ENCODE measurements at regions not wholly inside any gene's neighbourhood (a gene's known extent, or its start where the extent isn't known, plus 50 kb on each side); places are given as distances from the start of the nearest gene placed in this dataset.

- H3K9me3 ChIP-seq (ENCODE audit: control insufficient read depth in 1 of 2, insufficient read depth in 1 of 2, low read depth in 1 of 2, low read length in 2 of 2), result peaks cover 18 to 22% of the 10 kb centered on the region in 2 experiments; a peak in 2 of 4 replicates
- no TSS peak for BruUV-seq (replicated peaks)
- H3K27ac ChIP-seq (ENCODE audit: low read depth, low read length), result no peak overlapping the region
- ChIA-PET RAD21 (ENCODE audit: low non-redundant PET in 1 of 2, low total read pairs in 2 of 2, uncharacterized antibody in 2 of 2, unreplicated experiment in 2 of 2) (no interaction called here), CTCF (no interaction called here), POLR2A (no interaction called here)
- no peak for DNase-seq (ENCODE audit: low read depth, low spot score)
- intact Hi-C loops (cut with micrococcal nuclease), result no loop called here
- no peaks in the 10 kb centered on the region for H3K79me2 ChIP-seq (ENCODE audit: insufficient read depth, low read length)
- TF ChIP-seq CEBPB (IDR thresholded peaks at IDR 0.05; ENCODE audit: low read depth) (no peak), POLR2AphosphoS5 (IDR thresholded peaks at IDR 0.05; ENCODE audit: low read depth, low read length) (no peak), ZNF274 (IDR thresholded peaks at IDR 0.05; ENCODE audit: low read depth, low read length) (no peak), EZH2 (IDR thresholded peaks at IDR 0.05) (no peak), JUND (IDR thresholded peaks at IDR 0.05) (no peak), ATF3 (IDR thresholded peaks at IDR 0.05) (no peak), ZFX (IDR thresholded peaks at IDR 0.05) (no peak)
- no peaks in the 10 kb centered on the region for H3K9me2 ChIP-seq (ENCODE audit: insufficient read depth)
- no peak overlapping the region for H2AFZ ChIP-seq (ENCODE audit: low read depth, low read length, poor library complexity, severe bottlenecking)
- H4K20me1 ChIP-seq (ENCODE audit: insufficient read depth), result no peaks in the 10 kb centered on the region
- H3K4me2 ChIP-seq (ENCODE audit: low read length), result no peak overlapping the region
- ATAC-seq, result no peak
- no peaks in the 10 kb centered on the region for H3K27me3 ChIP-seq (ENCODE audit: insufficient read depth, low read length)
- no peaks in the 10 kb centered on the region for H3K36me3 ChIP-seq (ENCODE audit: control insufficient read depth in 1 of 2, insufficient read depth in 2 of 2, low read length in 2 of 2)
- no peak overlapping the region for H3K4me3 ChIP-seq (replicated peaks in 1 of 2; ENCODE audit: low read depth in 1 of 2, low read length in 2 of 2)
- H3K4me1 ChIP-seq (ENCODE audit: control insufficient read depth in 1 of 2, insufficient read depth in 2 of 2, low read length in 2 of 2), result no peaks in the 10 kb centered on the region
- no peak overlapping the region for H3K9ac ChIP-seq (ENCODE audit: low read length)
Observed at GRCh38 chr2:22282220-22282619, 1102.8 kb upstream of the KLHL29 start.

GRCh38 chr2:22282916-22283315 lies 1102.1 kb upstream of the KLHL29 start:
- no peak for TF ChIP-seq SRF (IDR thresholded peaks at IDR 0.05; ENCODE audit: low read depth)
- TF ChIP-seq POLR2A (IDR thresholded peaks at IDR 0.05; ENCODE audit: borderline replicate concordance, extremely low read depth, insufficient read depth, insufficient read length), result no peak
- intact Hi-C loops (cut with micrococcal nuclease), result no loop called here
- Histone ChIP-seq H3K79me2 (ENCODE audit: insufficient read depth, low read length) (no peaks in the 10 kb centered on the region), H3K9me3 (ENCODE audit: control insufficient read depth in 1 of 2, insufficient read depth in 1 of 2, low read depth in 1 of 2, low read length in 2 of 2) (peaks cover 19 to 20% of the 10 kb centered on the region in 2 experiments; a peak in 2 of 4 replicates), H3K9me2 (ENCODE audit: insufficient read depth) (no peaks in the 10 kb centered on the region), H3K4me1 (ENCODE audit: control insufficient read depth in 1 of 2, insufficient read depth in 2 of 2, low read length in 2 of 2) (no peaks in the 10 kb centered on the region), H4K20me1 (ENCODE audit: insufficient read depth) (no peaks in the 10 kb centered on the region), H3K4me2 (ENCODE audit: low read length) (no peak overlapping the region), H2AFZ (ENCODE audit: low read depth, low read length, poor library complexity, severe bottlenecking) (no peak overlapping the region), H3K27ac (ENCODE audit: low read depth, low read length) (no peak overlapping the region), H3K9ac (ENCODE audit: low read length) (no peak overlapping the region), H3K36me3 (ENCODE audit: control insufficient read depth in 1 of 2, insufficient read depth in 2 of 2, low read length in 2 of 2) (no peaks in the 10 kb centered on the region), H3K27me3 (ENCODE audit: insufficient read depth, low read length) (no peaks in the 10 kb centered on the region), H3K4me3 (replicated peaks in 1 of 2; ENCODE audit: low read depth in 1 of 2, low read length in 2 of 2) (no peak overlapping the region)
- DNase-seq (ENCODE audit: low read depth, low spot score), result no peak
- ChIA-PET POLR2A (no interaction called here), RAD21 (ENCODE audit: low non-redundant PET in 1 of 2, low total read pairs in 2 of 2, uncharacterized antibody in 2 of 2, unreplicated experiment in 2 of 2) (no interaction called here), CTCF (no interaction called here)
- no TSS peak for BruUV-seq (replicated peaks)
- ATAC-seq, result no peak
